ENCODE measurements at regions not wholly inside any gene's neighbourhood (a gene's known extent, or its start where the extent isn't known, plus 50 kb on each side); places are given as distances from the start of the nearest gene placed in this dataset.
"Not testable (repeated sequence)": the region's sequence is repeated elsewhere in the genome, so short reads cannot be mapped to it uniquely, and the experiment has no call there.

DNA sequence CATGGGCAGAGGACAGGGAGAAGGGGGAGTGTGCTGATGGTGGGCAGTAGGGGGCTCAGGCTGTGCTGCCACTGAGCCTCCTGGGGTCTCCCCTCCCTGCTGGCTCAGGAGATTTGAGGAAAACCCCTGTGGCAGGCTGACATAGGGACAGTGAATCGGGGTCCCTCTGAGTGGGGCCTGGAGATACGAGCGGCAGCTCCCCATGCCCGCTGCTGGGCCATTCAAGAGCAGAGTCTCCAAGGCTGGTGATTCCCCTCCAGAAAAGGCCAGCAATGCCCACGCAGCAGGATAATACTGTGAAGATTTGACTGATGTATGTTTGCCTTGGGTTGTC lies 288.7 kb upstream of the SFSWAP start:
- Histone ChIP-seq H3K4me1 (ENCODE audit: control insufficient read depth, insufficient read depth, low read length, unreplicated experiment) (no peaks in the 10 kb centered on the region), H3K36me3 (ENCODE audit: insufficient read depth, low read length) (no peaks in the 10 kb centered on the region), H3K4me3 (ENCODE audit: low read depth, low read length) (no peak overlapping the region), H2AFZ (ENCODE audit: low read length, unreplicated experiment) (no peak overlapping the region), H3K79me2 (ENCODE audit: control insufficient read depth, insufficient read depth, low read length, unreplicated experiment) (no peaks in the 10 kb centered on the region), H3K27ac (ENCODE audit: low read depth, low read length) (no peak overlapping the region), H3K27me3 (ENCODE audit: insufficient read depth, low read length) (no peaks in the 10 kb centered on the region)

DNA sequence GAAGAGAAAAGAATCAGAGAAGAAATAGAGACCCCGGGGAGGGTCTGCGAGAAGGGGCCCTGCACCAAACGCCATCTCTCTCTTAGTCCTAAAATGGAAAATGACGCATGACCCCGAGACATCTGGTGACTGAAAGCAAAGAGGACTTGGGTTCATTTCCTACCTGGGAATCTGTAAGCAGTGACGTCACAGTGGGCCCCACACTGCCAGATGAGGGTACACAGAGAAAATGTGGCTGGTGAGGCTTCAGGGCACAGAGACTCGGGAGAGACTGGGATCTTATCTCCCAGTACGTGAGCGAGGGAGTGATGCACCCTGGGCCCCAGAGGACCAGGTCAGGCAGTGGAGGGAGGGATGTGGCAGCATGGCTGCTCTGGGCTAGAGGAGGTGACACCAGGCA lies 288.1 kb upstream of the SFSWAP start:
- Histone ChIP-seq H3K27ac (ENCODE audit: low read depth, low read length) (no peak overlapping the region), H3K27me3 (ENCODE audit: insufficient read depth, low read length) (no peaks in the 10 kb centered on the region), H2AFZ (ENCODE audit: low read length, unreplicated experiment) (no peak overlapping the region)

DNA sequence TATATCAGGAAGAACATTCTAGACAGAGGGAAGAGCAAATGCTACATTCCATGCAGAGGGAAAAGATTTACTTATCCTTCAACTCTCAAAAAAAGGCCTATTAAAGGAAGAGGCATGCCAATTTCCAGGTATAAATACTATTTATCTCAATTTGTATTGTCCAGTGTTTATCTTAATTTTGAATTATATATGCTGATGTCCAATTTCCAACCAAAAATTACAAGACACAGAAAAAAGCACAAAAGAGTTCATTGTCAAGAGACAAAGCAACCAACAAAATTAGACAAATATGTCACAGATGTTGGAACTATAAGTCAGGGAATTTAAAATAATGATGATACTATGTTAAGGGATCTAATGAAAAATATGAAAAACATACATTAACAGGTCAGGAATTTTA lies 286.6 kb upstream of the SFSWAP start:
- no peak overlapping the region for H2AFZ ChIP-seq (ENCODE audit: low read length, unreplicated experiment)
- no peaks in the 10 kb centered on the region for H3K79me2 ChIP-seq (ENCODE audit: control insufficient read depth, insufficient read depth, low read length, unreplicated experiment)
- no peaks in the 10 kb centered on the region for H3K4me1 ChIP-seq (ENCODE audit: control insufficient read depth, insufficient read depth, low read length, unreplicated experiment)
- H3K27ac ChIP-seq (ENCODE audit: low read depth, low read length), result no peak overlapping the region
- no peak overlapping the region for H3K4me3 ChIP-seq (ENCODE audit: low read depth, low read length)
- no peaks in the 10 kb centered on the region for H3K27me3 ChIP-seq (ENCODE audit: insufficient read depth, low read length)
- no peaks in the 10 kb centered on the region for H3K36me3 ChIP-seq (ENCODE audit: insufficient read depth, low read length)

More for the DNA sequence above, 288.1 kb upstream of the SFSWAP start:
- H3K79me2 ChIP-seq (ENCODE audit: control insufficient read depth, insufficient read depth, low read length, unreplicated experiment), result no peaks in the 10 kb centered on the region
- H3K36me3 ChIP-seq (ENCODE audit: insufficient read depth, low read length), result no peaks in the 10 kb centered on the region
- H3K4me3 ChIP-seq (ENCODE audit: low read depth, low read length), result no peak overlapping the region
- H3K4me1 ChIP-seq (ENCODE audit: control insufficient read depth, insufficient read depth, low read length, unreplicated experiment), result no peaks in the 10 kb centered on the region

DNA sequence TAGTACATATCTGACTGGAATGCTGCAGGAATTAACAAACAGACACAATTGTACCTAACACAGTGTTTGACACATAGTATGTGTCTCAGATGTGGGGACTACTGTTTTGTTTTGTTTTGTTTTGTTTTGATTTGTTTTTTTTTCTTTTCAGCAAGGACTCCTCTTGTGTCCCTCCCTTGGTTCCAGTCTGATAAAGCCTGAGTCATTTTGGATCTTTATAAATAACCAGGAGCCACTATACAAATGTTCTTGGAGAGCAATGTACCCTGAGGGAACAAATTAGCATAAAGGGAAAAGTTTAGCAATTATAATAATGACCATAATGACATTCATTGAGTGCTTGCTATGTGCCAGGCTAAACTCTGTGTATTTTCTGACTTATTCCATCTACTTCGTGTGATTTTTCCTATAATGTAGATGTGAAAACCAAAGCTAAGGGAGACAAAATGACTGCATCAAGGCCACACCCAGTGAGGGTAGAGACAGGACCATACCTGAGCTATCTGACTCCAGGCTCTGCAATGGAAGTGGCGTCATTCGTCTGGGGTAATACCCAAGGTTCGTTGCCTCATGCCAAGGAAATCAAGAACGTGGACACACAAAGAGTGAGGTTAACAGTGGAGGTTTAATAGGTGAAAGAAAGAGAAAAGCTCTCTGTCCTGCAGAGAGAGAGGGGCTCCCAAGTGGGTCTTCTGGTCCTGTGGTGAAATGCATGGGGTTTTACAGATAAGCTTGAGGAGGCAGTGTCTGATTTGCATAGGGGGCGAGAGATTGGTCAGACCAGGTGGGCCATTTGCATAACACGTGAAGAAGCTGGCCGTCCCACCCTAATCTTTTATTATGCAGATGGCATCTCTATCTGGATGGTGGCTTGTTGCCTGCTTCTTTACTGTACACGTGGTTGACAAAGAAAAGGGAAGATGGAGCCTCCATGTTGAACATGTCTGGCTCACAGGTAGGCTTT lies 285.5 kb upstream of the SFSWAP start:
- no peaks in the 10 kb centered on the region for H3K79me2 ChIP-seq (ENCODE audit: control insufficient read depth, insufficient read depth, low read length, unreplicated experiment)
- no peaks in the 10 kb centered on the region for H3K27me3 ChIP-seq (ENCODE audit: insufficient read depth, low read length)
- H3K36me3 ChIP-seq (ENCODE audit: insufficient read depth, low read length), result no peaks in the 10 kb centered on the region
- H3K4me1 ChIP-seq (ENCODE audit: control insufficient read depth, insufficient read depth, low read length, unreplicated experiment), result no peaks in the 10 kb centered on the region
- no peak overlapping the region for H3K4me3 ChIP-seq (ENCODE audit: low read depth, low read length)
- H3K27ac ChIP-seq (ENCODE audit: low read depth, low read length), result no peak overlapping the region
- no peak overlapping the region for H2AFZ ChIP-seq (ENCODE audit: low read length, unreplicated experiment)

GRCh38 chr12:131428091-131428685 lies 282.7 kb upstream of the SFSWAP start:
- Histone ChIP-seq H3K4me1 (ENCODE audit: control insufficient read depth, insufficient read depth, low read length, unreplicated experiment) (no peaks in the 10 kb centered on the region), H3K36me3 (ENCODE audit: insufficient read depth, low read length) (no peaks in the 10 kb centered on the region), H3K27me3 (ENCODE audit: insufficient read depth, low read length) (no peaks in the 10 kb centered on the region), H3K4me3 (ENCODE audit: low read depth, low read length) (no peak overlapping the region), H2AFZ (ENCODE audit: low read length, unreplicated experiment) (no peak overlapping the region), H3K79me2 (ENCODE audit: control insufficient read depth, insufficient read depth, low read length, unreplicated experiment) (no peaks in the 10 kb centered on the region), H3K27ac (ENCODE audit: low read depth, low read length) (no peak overlapping the region)

- not testable (repeated sequence) for H2AFZ ChIP-seq (ENCODE audit: low read length, unreplicated experiment); H3K4me3 ChIP-seq (ENCODE audit: low read depth, low read length); H3K4me1 ChIP-seq (ENCODE audit: control insufficient read depth, insufficient read depth, low read length, unreplicated experiment); H3K27me3 ChIP-seq (ENCODE audit: insufficient read depth, low read length); H3K79me2 ChIP-seq (ENCODE audit: control insufficient read depth, insufficient read depth, low read length, unreplicated experiment); H3K36me3 ChIP-seq (ENCODE audit: insufficient read depth, low read length); H3K27ac ChIP-seq (ENCODE audit: low read depth, low read length)
Observed at GRCh38 chr12:131429221-131429620, 281.7 kb upstream of the SFSWAP start.

DNA sequence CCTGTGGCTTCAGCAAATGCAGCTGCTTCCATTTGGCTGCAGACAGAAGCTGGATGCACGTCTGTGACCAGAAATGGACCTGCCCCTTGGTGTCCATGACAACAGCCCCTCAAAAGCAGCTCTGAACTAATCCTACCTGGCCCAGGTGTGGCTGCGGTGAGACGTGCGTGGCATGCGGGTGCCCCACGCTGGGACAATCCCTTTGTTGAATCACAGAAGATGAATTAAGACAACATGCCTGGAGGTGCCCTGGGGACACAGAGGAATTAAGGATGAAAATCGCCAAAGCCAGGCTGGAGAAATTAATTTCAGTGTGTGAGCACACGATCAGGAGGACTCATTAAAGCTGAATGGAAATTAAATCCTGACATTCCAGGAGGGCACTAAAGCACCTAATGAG lies 281.2 kb upstream of the SFSWAP start:
- not testable (repeated sequence) for H3K79me2 ChIP-seq (ENCODE audit: control insufficient read depth, insufficient read depth, low read length, unreplicated experiment); H3K27me3 ChIP-seq (ENCODE audit: insufficient read depth, low read length); H3K36me3 ChIP-seq (ENCODE audit: insufficient read depth, low read length); H3K27ac ChIP-seq (ENCODE audit: low read depth, low read length); H3K4me1 ChIP-seq (ENCODE audit: control insufficient read depth, insufficient read depth, low read length, unreplicated experiment); H3K4me3 ChIP-seq (ENCODE audit: low read depth, low read length); H2AFZ ChIP-seq (ENCODE audit: low read length, unreplicated experiment)

GRCh38 chr12:131430158-131430742 lies 280.6 kb upstream of the SFSWAP start:
- Histone ChIP-seq H3K4me3 (ENCODE audit: low read depth, low read length) (no peak overlapping the region), H3K4me1 (ENCODE audit: control insufficient read depth, insufficient read depth, low read length, unreplicated experiment) (no peaks in the 10 kb centered on the region), H3K36me3 (ENCODE audit: insufficient read depth, low read length) (no peaks in the 10 kb centered on the region), H3K79me2 (ENCODE audit: control insufficient read depth, insufficient read depth, low read length, unreplicated experiment) (no peaks in the 10 kb centered on the region), H3K27me3 (ENCODE audit: insufficient read depth, low read length) (no peaks in the 10 kb centered on the region), H2AFZ (ENCODE audit: low read length, unreplicated experiment) (no peak overlapping the region), H3K27ac (ENCODE audit: low read depth, low read length) (no peak overlapping the region)

GRCh38 chr12:131431126-131431655 lies 279.7 kb upstream of the SFSWAP start:
- not testable (repeated sequence) for H3K27me3 ChIP-seq (ENCODE audit: insufficient read depth, low read length); H3K36me3 ChIP-seq (ENCODE audit: insufficient read depth, low read length); H3K79me2 ChIP-seq (ENCODE audit: control insufficient read depth, insufficient read depth, low read length, unreplicated experiment); H3K4me3 ChIP-seq (ENCODE audit: low read depth, low read length); H3K27ac ChIP-seq (ENCODE audit: low read depth, low read length); H3K4me1 ChIP-seq (ENCODE audit: control insufficient read depth, insufficient read depth, low read length, unreplicated experiment); H2AFZ ChIP-seq (ENCODE audit: low read length, unreplicated experiment)

GRCh38 chr12:131432532-131433260 lies 278.2 kb upstream of the SFSWAP start:
- Histone ChIP-seq H3K4me1 (ENCODE audit: control insufficient read depth, insufficient read depth, low read length, unreplicated experiment) (no peaks in the 10 kb centered on the region), H3K4me3 (ENCODE audit: low read depth, low read length) (no peak overlapping the region), H3K79me2 (ENCODE audit: control insufficient read depth, insufficient read depth, low read length, unreplicated experiment) (no peaks in the 10 kb centered on the region), H3K36me3 (ENCODE audit: insufficient read depth, low read length) (no peaks in the 10 kb centered on the region), H2AFZ (ENCODE audit: low read length, unreplicated experiment) (no peak overlapping the region), H3K27me3 (ENCODE audit: insufficient read depth, low read length) (no peaks in the 10 kb centered on the region), H3K27ac (ENCODE audit: low read depth, low read length) (no peak overlapping the region)

Data from ACC112 (cell line).